ENCODE measurements at regions not wholly inside any gene's neighbourhood (a gene's known extent, or its start where the extent isn't known, plus 50 kb on each side); places are given as distances from the start of the nearest gene placed in this dataset.

- DNase-seq (ENCODE audit: low read depth in 3 of 3, low spot score in 2 of 3): no peak
Measured at GRCh38 chr2:12192762-12193161, 446.3 kb downstream of the LPIN1 start.

DNA sequence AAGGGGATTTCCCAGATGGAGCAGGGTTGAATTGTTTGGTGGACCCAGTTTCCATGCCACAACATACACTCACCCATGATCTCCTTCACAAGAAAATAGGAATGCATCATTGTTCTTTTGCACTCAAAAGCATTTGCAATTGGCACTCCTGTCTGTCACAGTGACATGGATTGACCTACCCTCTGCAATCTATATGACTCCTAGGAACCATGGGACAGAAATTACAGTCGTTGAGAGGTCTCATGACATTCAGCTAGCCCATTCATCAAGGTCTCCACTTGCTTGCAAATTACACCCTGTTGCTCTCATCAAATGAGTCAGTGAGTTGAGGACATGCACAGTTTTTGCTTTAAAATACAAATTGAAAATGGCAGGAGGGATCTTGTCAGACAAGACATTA is 448.5 kb downstream of the LPIN1 start:
- no peak for DNase-seq (ENCODE audit: low read depth in 3 of 3, low spot score in 2 of 3)

DNA sequence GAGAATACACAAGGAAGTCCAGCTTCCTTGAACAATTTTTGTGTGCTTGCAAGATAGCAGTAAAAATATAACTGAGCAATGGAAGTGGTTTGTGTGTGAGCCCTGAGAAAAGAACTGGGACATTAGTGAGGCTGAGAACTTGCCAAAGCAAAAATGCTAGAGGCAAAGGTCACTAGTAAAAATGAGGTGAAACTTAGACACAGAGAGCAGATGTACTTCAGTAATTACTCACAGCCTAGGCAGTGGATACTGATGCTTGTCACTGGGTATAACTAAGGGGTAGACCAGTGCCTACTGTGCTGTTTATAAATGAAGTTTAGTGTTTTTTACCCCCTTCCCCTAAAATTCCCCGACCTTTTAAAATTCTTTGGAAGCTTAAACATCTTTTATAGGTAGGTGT is 450.1 kb downstream of the LPIN1 start:
- no peak for DNase-seq (ENCODE audit: low read depth in 3 of 3, low spot score in 2 of 3)

DNA sequence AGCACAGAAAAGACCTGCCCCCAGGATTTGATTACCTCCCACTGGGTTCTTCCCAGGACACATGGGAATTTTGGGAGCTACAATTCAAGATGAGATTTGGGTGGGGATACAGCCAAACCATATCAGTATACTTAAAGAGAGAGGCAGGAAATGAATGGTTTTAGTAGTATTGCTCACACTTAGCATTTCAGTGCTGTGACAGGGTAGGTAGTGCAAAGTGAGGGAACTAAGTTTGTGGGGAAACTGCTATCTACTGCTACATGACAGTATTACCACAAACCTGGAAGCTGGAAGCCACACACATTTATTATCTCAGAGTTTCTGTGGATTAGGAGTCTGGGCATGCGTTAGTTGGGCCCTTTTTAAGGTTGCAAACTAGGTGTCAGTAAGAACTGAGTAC is 450.7 kb downstream of the LPIN1 start:
- DNase-seq (ENCODE audit: low read depth in 3 of 3, low spot score in 2 of 3): no peak

- DNase-seq (ENCODE audit: low read depth in 3 of 3, low spot score in 2 of 3): no peak
Measured at GRCh38 chr2:12199491-12200211, 453.2 kb downstream of the LPIN1 start.

GRCh38 chr2:12201369-12201768 is 454.9 kb downstream of the LPIN1 start:
- DNase-seq (ENCODE audit: low read depth in 3 of 3, low spot score in 2 of 3): no peak

- no peak for DNase-seq (ENCODE audit: low read depth in 3 of 3, low spot score in 2 of 3)
Measured at GRCh38 chr2:12202313-12203075, 456.1 kb downstream of the LPIN1 start.

GRCh38 chr2:12203528-12203927 is 457.1 kb downstream of the LPIN1 start:
- DNase-seq (ENCODE audit: low read depth in 3 of 3, low spot score in 2 of 3): no peak

- DNase-seq (ENCODE audit: low read depth in 3 of 3, low spot score in 2 of 3): no peak
Measured at GRCh38 chr2:12205086-12205485, 458.7 kb downstream of the LPIN1 start.

DNA sequence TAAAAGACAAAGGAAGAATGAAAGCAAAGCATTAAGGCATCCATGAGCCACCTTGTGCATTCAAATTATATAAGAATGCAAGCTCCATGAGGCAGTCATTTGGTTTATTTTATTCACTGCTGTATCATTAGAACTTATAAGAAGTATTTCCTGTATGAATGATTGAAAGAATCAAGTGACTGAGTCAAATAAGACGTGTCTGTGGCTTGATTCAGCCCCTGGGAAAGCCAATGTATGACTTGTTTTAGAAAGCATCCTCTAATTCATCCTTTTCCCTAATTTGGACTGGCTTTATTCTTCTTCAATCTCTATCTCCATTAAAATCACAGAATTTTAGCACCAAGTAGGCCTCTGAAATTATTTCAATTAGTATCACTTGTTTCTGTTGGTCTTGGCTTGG is 461.1 kb downstream of the LPIN1 start:
- no peak for DNase-seq (ENCODE audit: low read depth in 3 of 3, low spot score in 2 of 3)

DNA sequence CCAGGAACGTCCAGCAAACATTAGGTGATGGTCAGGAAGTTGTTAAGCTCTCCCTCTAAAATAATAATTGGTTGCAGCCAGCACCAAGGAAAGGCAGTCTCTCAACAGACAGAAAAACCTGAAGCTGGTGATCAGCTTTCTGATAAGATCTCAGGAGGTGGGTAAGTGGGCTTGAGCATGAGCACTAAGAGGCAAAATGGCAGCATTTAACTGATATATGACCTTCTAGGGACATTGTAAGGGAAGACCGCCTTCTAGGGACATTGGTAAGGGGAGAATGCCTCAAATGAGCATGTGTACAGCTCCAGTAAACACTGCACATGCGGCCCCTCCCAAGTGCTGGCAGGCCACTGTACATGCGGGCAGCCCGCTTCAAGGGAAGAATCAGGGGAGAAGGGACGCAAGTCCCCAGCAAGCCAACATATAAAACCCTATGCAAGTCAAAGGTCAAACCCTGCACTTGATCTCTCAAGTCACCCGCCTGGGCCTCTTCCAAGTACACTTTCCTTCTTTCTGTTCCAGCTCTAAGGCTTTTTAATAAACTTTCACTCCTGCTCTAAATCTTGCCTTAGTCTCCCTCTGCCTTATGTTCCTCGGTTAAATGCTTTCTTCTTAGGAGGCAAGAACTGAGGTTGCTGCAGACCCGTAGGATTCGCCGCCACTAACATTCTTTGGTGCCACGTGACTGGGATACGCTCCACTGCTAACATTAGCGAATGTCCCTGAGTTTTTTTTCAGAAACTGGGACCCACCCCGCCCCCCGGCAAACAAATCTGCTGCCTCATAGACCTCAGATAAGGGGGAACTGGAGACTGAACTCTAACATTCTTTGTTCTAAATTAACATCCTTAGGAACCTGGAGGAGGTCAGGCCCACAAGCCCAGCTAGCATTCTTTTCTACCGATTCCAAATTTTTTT is 463.8 kb downstream of the LPIN1 start:
- DNase-seq (ENCODE audit: low read depth in 3 of 3, low spot score in 2 of 3): no peak

DNA sequence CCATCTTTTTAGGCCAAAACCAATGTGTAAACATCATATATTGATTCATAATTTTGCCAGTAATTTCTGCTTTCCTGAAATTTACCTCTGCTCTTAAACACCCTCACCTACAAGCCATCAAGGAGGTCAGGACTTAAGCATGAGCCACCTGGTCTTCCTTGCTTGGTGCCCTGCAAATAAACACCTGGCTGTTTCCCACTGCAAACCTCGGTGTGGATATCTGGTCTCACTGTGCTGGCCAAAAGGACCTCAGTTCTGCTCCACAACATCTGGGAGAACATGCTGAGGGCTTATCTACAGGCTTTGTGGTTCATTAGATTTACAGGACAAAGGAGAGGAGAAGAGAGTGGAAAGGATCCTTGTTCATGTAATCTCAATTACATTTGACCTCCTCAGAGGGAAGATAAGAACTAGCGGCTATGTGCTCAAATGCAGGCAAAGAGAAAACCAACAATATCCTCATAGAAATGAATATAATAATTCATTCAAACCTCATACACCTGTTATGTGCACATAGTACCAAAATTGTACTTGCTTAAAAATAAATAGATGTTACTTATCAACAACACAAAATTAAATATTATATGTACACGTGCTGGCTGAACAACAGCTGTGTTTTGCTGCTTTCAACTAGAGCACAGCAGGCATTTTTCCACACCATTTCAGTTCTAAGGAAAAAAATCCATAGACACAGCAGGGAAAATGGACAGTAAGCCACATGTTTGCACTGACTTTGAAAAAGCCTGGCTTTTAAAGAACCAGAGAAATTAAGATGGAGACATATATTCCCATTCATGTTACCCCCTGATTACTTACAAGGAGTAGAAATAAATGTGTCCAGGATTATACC is 465.1 kb downstream of the LPIN1 start:
- no peak for DNase-seq (ENCODE audit: low read depth in 3 of 3, low spot score in 2 of 3)

DNA sequence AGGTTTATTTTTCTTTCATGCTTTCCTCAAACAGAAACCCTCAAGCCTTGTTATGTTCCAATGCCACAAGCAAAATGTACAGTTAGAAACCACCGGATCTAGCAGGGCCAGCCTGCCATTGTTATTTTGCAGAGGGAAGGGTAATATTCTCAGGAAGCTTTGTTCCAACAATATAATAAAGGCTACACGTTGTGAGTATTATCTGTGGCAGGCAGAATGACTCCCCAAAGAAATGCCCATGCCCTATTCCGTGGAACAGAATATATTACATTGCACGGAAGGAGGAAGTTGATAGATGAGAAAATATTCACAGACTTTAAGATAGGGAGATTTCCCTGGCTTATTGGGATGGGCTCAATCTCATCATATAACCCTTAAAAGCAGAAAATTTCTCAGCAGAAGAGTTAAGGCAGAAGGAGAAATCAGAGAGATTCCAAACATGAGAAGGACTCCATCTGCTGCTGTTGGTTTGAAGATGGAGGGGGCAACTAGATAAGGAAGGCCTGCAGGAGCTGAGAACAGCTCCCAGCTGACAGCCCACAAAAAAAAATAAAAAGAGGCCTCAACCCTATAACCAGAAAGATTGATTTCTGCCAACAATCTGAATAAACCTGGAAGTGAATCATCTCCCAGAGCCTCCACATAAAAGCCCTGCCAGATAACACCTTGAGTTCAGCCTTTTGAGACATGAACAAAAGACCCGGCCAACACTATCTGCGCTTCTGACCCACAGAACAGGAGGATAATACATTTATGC is 466.6 kb downstream of the LPIN1 start:
- no peak for DNase-seq (ENCODE audit: low read depth in 3 of 3, low spot score in 2 of 3)

- DNase-seq (ENCODE audit: low read depth in 3 of 3, low spot score in 2 of 3): no peak
Measured at GRCh38 chr2:12217175-12217574, 470.7 kb downstream of the LPIN1 start.

- DNase-seq (ENCODE audit: low read depth in 3 of 3, low spot score in 2 of 3): no peak
Measured at GRCh38 chr2:12219761-12220160, 473.3 kb downstream of the LPIN1 start.

DNA sequence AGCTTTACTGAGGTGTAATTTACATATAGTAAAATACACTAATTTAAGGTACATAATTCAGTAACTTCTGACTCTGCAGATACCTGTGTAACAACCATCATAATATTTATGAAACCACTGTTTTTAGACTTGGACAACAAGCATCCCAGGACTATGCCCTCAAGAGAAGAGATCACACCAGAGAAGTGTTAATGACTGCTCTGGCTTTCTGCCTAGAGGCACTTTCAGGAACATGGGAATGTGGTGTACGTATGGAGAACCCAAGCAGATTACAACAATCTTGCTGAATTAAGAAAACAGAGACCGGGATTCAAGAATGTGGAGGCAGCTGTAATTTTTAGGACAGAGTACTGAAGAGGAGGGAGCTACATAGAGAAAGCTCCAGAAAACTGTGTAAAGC is 475.2 kb downstream of the LPIN1 start:
- no peak for DNase-seq (ENCODE audit: low read depth in 3 of 3, low spot score in 2 of 3)

DNA sequence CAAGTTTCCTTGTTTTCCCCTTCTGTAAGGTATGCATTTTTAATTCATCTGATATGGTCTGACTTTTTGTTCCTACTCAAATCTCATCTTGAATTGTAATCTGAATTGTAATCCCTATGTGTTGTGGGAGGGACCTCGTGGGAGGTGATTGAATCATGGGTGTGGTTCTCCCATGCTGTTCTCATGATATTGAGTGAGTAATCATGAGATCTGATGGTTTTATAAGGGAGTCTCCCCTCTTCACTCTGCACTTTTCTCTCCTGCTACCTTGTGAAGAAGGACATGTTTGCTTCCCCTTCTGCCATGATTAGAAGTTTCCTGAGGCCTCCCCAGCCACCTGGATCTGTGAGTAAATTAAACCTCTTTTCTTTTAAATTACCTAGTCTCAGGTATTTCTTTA is 476.1 kb downstream of the LPIN1 start:
- no peak for DNase-seq (ENCODE audit: low read depth in 3 of 3, low spot score in 2 of 3)

DNA sequence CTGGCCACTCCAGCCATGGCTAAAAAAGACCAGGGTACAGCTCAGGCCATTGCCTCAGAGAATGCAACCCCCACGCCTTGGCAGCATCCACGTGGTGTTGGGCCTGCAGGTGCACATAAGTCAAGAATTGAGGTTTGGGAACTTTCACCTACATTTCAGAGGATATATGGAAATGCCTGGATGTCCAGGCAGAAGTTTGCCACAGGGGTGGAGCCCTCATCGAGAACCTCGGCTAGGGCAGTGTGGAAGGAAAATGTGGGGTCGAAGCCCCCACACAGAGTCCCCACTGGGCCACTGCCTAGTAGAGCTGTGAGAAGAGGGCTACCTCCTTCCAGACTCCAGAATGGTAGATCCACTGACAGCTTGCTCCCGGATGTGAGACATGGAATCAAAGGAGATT is 477.3 kb downstream of the LPIN1 start:
- DNase-seq (ENCODE audit: low read depth in 3 of 3, low spot score in 2 of 3): no peak

- no peak for DNase-seq (ENCODE audit: low read depth in 3 of 3, low spot score in 2 of 3)
Measured at GRCh38 chr2:12226653-12227052, 480.2 kb downstream of the LPIN1 start.

Measured in right renal cortex interstitium (tissue), 3 donors.